Gastrocnemius medialis (tissue), 4 donors: ENCODE measurements at regions not wholly inside any gene's neighbourhood (a gene's known extent, or its start where the extent isn't known, plus 50 kb on each side); places are given as distances from the start of the nearest gene placed in this dataset.

Source experiments
- ATAC-seq, 2 donors: fragments of 150-250 bp; one replicate each; pipeline ENCODE4 v1.9.1; 2016
- DNase-seq, 2 donors: peaks; one replicate each; pipeline ENCODE4 v3.0.0-alpha.2; 2019
- H3K27ac ChIP-seq, 4 donors: fragments of 200-600 bp; sonication (generic); 1 replicate in 1 of 4; 2 replicates in 3 of 4; pipeline ENCODE4 v1.5.1; 2016 to 2018; ENCODE audit warnings: mild to moderate bottlenecking in 2 of 4, moderate library complexity in 1 of 4
- H3K27me3 ChIP-seq, 3 donors: fragments of 200-600 bp; sonication (generic) in 2 of 3; 1 replicate in 1 of 3; 2 replicates in 2 of 3; pipeline versions ENCODE4 v1.5.1 to v1.6.0; 2016 to 2019; ENCODE audit warnings: mild to moderate bottlenecking in 1 of 3, moderate library complexity in 1 of 3
- H3K36me3 ChIP-seq, 2 donors: fragments of 200-600 bp; sonication (generic) in 1 of 2; one replicate each; pipeline ENCODE4 v1.5.1; 2017 to 2018
- H3K4me1 ChIP-seq, 2 donors: fragments of 200-600 bp; sonication (generic) in 1 of 2; one replicate each; pipeline ENCODE4 v1.5.1; 2016 to 2017; ENCODE audit warnings: mild to moderate bottlenecking in 2 of 2
- H3K4me3 ChIP-seq, 4 donors: fragments of 200-600 bp; sonication (generic) in 3 of 4; 1 replicate in 1 of 4; 2 replicates in 3 of 4; pipeline ENCODE4 v1.5.1; 2016 to 2019; ENCODE audit warnings: mild to moderate bottlenecking in 2 of 4
- H3K9me3 ChIP-seq, 3 donors: fragments of 200-600 bp; sonication (generic) in 2 of 3; 1 replicate in 1 of 3; 2 replicates in 2 of 3; pipeline ENCODE4 v1.5.1; 2016 to 2019
- CTCF ChIP-seq, 5 experiments: fragments of 450-650 bp in 3 of 5; fragments of 200-600 bp in 2 of 5; sonication (generic) in 2 of 5; IDR thresholded peaks in 4 of 5; conservative IDR thresholded peaks in 1 of 5; 1 replicate in 4 of 5; 2 replicates in 1 of 5; pipeline ENCODE4 v1.5.1; 2016 to 2019; ENCODE audit warnings: antibody characterized with exemption in 5 of 5, mild to moderate bottlenecking in 3 of 5, moderate library complexity in 3 of 5
- POLR2A ChIP-seq, 2 donors: fragments of 450-650 bp; IDR thresholded peaks; one replicate each; pipeline ENCODE4 v1.6.1; 2017; ENCODE audit warnings: antibody characterized with exemption in 2 of 2, mild to moderate bottlenecking in 2 of 2, moderate library complexity in 2 of 2
- in situ Hi-C, 4 donors: fragments of 200-750 bp; cut with MboI; loops; one replicate each; pipeline versions ENCODE4 v1.15.0 to v1.8.0; 2017; ENCODE audit warnings: low sequenced_read_pairs in 4 of 4
- intact Hi-C: fragments of 100-400 bp; cut with DNase I; formaldehyde crosslinking; loops from one replicate; pipeline ENCODE4 v1.15.1; 2023; ENCODE audit warnings: low total_unique reads

- H3K4me3 ChIP-seq, result no peak overlapping the region
- H3K36me3 ChIP-seq, result no peaks in the 10 kb centered on the region
- H3K9me3 ChIP-seq, result no peaks in the 10 kb centered on the region
- no peak for DNase-seq
- H3K4me1 ChIP-seq, result no peaks in the 10 kb centered on the region
- TF ChIP-seq POLR2A (IDR thresholded peaks at IDR 0.05) (no peak), CTCF (IDR thresholded peaks at IDR 0.05 in 4 of 5, conservative IDR thresholded peaks at IDR 0.05 in 1 of 5) (no peak)
- no peak overlapping the region for H3K27ac ChIP-seq
- no peak for ATAC-seq
- in situ Hi-C loops, result no loop called here
- no peaks in the 10 kb centered on the region for H3K27me3 ChIP-seq
- intact Hi-C loops, result no loop called here
Measured at GRCh38 chr16:64158941-64159588, 962.8 kb downstream of the CDH11 start.

GRCh38 chr16:64153718-64154117, 968.1 kb downstream of the CDH11 start:
- Histone ChIP-seq H3K4me3 (no peak overlapping the region), H3K27me3 (no peaks in the 10 kb centered on the region), H3K36me3 (no peaks in the 10 kb centered on the region), H3K27ac (no peak overlapping the region), H3K9me3 (no peaks in the 10 kb centered on the region), H3K4me1 (no peaks in the 10 kb centered on the region)
- ATAC-seq, result no peak
- TF ChIP-seq CTCF (IDR thresholded peaks at IDR 0.05 in 4 of 5, conservative IDR thresholded peaks at IDR 0.05 in 1 of 5) (no peak), POLR2A (IDR thresholded peaks at IDR 0.05) (no peak)
- no peak for DNase-seq
- in situ Hi-C loops (no loop called here), intact Hi-C loops (no loop called here)

DNA sequence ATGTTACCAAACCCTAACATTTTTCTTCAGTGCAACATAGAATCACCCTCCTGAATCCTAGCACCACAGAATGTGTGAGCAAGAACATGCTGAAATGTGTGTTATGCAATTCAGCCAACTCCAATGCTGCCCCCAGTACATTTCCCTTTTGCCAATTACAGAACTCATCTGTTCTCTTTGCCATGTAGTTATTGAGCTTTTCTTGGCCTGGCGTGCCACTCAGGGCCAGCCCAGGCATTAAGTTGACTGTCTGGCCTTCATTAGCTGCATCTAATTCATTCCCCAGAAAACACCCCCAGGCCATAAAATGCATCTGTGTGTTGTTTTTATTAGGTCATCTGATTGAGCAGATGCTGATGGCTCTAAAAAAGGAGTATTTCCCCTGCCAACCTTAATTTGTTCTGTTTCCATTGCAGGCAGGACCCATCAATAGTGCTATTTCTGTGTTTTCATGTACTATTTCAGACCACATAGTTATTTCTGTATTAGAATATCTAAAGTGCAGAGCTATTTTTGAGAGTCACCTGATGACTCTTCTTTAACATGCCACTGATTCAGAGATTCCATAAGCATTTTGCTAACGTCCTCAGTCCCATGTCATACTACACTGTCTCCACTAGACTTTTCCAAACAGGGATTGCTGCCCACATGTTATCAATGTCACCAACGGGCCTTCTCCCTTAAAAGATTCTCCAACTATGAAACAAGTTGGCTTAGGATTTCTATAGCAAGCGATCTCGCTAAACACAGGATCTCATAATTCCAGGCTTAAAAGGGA, 969.7 kb downstream of the CDH11 start:
- DNase-seq (no peak), ATAC-seq (no peak)
- Histone ChIP-seq H3K9me3 (no peaks in the 10 kb centered on the region), H3K4me1 (no peaks in the 10 kb centered on the region), H3K36me3 (no peaks in the 10 kb centered on the region), H3K27ac (no peak overlapping the region), H3K27me3 (no peaks in the 10 kb centered on the region), H3K4me3 (no peak overlapping the region)
- intact Hi-C loops, result no loop called here
- no peak for TF ChIP-seq POLR2A (IDR thresholded peaks at IDR 0.05)
- no peak for TF ChIP-seq CTCF (IDR thresholded peaks at IDR 0.05 in 4 of 5, conservative IDR thresholded peaks at IDR 0.05 in 1 of 5)
- in situ Hi-C loops, result no loop called here

DNA sequence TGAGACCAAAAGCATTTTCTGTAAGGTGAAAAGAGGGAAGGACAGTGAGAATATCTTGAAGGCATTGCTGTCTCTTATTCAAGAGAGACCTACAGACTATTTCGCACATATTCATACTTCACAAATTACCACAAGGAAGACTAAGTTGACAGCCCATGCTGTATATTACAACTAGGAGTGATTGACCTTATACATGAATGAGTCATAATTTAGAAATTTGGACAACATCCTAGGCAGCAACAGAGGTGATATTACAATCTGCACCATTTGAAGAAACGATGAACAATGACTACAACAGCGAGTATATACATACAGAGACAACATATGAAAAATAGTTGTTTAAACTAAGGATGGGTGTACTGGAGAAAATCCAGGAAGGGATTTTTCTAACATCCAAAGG, 971.7 kb downstream of the CDH11 start:
- no peaks in the 10 kb centered on the region for H3K9me3 ChIP-seq
- intact Hi-C loops, result no loop called here
- TF ChIP-seq CTCF (IDR thresholded peaks at IDR 0.05 in 4 of 5, conservative IDR thresholded peaks at IDR 0.05 in 1 of 5) (no peak), POLR2A (IDR thresholded peaks at IDR 0.05) (no peak)
- no peaks in the 10 kb centered on the region for H3K36me3 ChIP-seq
- no peak overlapping the region for H3K27ac ChIP-seq
- no peak overlapping the region for H3K4me3 ChIP-seq
- no peak for ATAC-seq
- in situ Hi-C loops, result no loop called here
- DNase-seq, result no peak
- H3K4me1 ChIP-seq, result no peaks in the 10 kb centered on the region
- no peaks in the 10 kb centered on the region for H3K27me3 ChIP-seq
